Thyroid gland (tissue), 4 donors: ENCODE measurements at regions not wholly inside any gene's neighbourhood (a gene's known extent, or its start where the extent isn't known, plus 50 kb on each side); places are given as distances from the start of the nearest gene placed in this dataset.

ENCODE experiments used
- POLR2A ChIP-seq, 2 donors: fragments of 450-650 bp; IDR thresholded peaks; one replicate each; pipeline ENCODE4 v1.6.1; 2017; ENCODE audit warnings: antibody characterized with exemption in 2 of 2, mild to moderate bottlenecking in 2 of 2, moderate library complexity in 1 of 2
- TF ChIP-seq, protein P1 (sequence below), 6 experiments: fragments of 200-600 bp in 3 of 6; fragments of 450-650 bp in 3 of 6; sonication (generic) in 3 of 6; IDR thresholded peaks; one replicate each; pipeline ENCODE4 v1.5.1; 2016 to 2019; ENCODE audit warnings: antibody characterized with exemption in 6 of 6, mild to moderate bottlenecking in 2 of 6, inconsistent platforms in 1 of 6, moderate library complexity in 1 of 6

GRCh38 chr2:201968050-201968449 is 65.6 kb upstream of the FZD7 start:
- TF ChIP-seq POLR2A (IDR thresholded peaks at IDR 0.05): no peak
- TF ChIP-seq, protein P1, sequence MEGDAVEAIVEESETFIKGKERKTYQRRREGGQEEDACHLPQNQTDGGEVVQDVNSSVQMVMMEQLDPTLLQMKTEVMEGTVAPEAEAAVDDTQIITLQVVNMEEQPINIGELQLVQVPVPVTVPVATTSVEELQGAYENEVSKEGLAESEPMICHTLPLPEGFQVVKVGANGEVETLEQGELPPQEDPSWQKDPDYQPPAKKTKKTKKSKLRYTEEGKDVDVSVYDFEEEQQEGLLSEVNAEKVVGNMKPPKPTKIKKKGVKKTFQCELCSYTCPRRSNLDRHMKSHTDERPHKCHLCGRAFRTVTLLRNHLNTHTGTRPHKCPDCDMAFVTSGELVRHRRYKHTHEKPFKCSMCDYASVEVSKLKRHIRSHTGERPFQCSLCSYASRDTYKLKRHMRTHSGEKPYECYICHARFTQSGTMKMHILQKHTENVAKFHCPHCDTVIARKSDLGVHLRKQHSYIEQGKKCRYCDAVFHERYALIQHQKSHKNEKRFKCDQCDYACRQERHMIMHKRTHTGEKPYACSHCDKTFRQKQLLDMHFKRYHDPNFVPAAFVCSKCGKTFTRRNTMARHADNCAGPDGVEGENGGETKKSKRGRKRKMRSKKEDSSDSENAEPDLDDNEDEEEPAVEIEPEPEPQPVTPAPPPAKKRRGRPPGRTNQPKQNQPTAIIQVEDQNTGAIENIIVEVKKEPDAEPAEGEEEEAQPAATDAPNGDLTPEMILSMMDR (IDR thresholded peaks at IDR 0.05): no peak
